Right lobe of liver (tissue), 4 donors: ENCODE measurements at regions not wholly inside any gene's neighbourhood (a gene's known extent, or its start where the extent isn't known, plus 50 kb on each side); places are given as distances from the start of the nearest gene placed in this dataset.

Experiments
- POLR2A ChIP-seq: fragments of 450-650 bp; IDR thresholded peaks from one replicate; pipeline ENCODE4 v1.6.1; 2017; ENCODE audit warnings: antibody characterized with exemption, mild to moderate bottlenecking
- TF ChIP-seq, protein P1 (sequence below), 4 donors: fragments of 200-600 bp in 3 of 4; fragments of 450-650 bp in 1 of 4; IDR thresholded peaks; one replicate each; pipeline versions ENCODE4 v1.5.1 to v1.8.0; 2016 to 2022; ENCODE audit warnings: antibody characterized with exemption in 4 of 4, mild to moderate bottlenecking in 2 of 4
- donor health status: DM: no; HTN: no; CAD: no.
- donor health status: DM: no; HTN: no; CAD: no.
- donor health status: DM: no; HTN: yes; CAD: no.

DNA sequence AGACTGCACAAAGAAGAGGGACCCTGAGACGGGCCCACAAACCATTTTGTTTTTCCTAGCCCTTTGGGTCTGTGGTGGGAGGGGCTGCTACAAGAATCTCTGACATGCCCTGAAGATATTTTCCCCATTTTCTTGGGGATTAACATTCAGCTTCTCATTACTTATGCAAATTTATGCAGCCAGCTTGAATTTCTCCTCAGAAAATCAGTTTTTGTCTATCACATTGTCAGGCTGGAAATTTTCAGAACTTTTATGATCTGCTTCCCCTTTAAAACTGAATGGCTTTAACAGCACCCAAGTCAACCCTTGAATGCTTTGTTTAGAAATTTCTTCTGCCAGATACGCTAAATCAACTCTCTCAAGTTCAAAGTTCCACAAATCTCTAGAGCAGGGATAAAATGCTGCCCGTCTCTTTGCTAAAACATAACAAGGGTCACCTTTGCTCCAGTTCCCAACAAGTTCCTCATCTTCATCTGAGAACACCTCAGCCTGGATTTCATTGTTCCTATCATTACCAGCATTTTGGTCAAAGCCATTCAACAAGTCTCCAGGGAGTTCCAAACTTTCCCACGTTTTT is 560.0 kb upstream of the KCND2 start:
- TF ChIP-seq, protein P1, sequence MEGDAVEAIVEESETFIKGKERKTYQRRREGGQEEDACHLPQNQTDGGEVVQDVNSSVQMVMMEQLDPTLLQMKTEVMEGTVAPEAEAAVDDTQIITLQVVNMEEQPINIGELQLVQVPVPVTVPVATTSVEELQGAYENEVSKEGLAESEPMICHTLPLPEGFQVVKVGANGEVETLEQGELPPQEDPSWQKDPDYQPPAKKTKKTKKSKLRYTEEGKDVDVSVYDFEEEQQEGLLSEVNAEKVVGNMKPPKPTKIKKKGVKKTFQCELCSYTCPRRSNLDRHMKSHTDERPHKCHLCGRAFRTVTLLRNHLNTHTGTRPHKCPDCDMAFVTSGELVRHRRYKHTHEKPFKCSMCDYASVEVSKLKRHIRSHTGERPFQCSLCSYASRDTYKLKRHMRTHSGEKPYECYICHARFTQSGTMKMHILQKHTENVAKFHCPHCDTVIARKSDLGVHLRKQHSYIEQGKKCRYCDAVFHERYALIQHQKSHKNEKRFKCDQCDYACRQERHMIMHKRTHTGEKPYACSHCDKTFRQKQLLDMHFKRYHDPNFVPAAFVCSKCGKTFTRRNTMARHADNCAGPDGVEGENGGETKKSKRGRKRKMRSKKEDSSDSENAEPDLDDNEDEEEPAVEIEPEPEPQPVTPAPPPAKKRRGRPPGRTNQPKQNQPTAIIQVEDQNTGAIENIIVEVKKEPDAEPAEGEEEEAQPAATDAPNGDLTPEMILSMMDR (IDR thresholded peaks at IDR 0.05) = no peak
- no peak for TF ChIP-seq POLR2A
